Mesenchymal stem cell (in vitro differentiated cells and primary cell): ENCODE measurements at regions not wholly inside any gene's neighbourhood (a gene's known extent, or its start where the extent isn't known, plus 50 kb on each side); places are given as distances from the start of the nearest gene placed in this dataset.

ENCODE experiments used
- DNase-seq: peaks from one replicate; pipeline ENCODE4 v3.0.0-alpha.2; 2013
- H2AFZ ChIP-seq: one replicate; pipeline ENCODE4 v1.6.1; 2013; ENCODE audit warnings: low read depth, mild to moderate bottlenecking, control low read depth, inconsistent platforms, low read length, moderate library complexity
- H2AK5ac ChIP-seq: 2 replicates; pipeline ENCODE4 v1.6.1; 2013; ENCODE audit warnings: low read length, moderate library complexity, mild to moderate bottlenecking, inconsistent platforms; ENCODE audit not compliant: severe bottlenecking
- H2BK120ac ChIP-seq: one replicate; pipeline ENCODE4 v1.6.1; 2013; ENCODE audit warnings: low read depth, mild to moderate bottlenecking, inconsistent platforms, low read length, moderate library complexity
- H2BK12ac ChIP-seq, 2 experiments: one replicate each; pipeline ENCODE4 v1.6.1; 2013; ENCODE audit warnings: inconsistent platforms in 2 of 2, low read length in 2 of 2, mild to moderate bottlenecking in 2 of 2, moderate library complexity in 2 of 2, control low read depth in 1 of 2
- H2BK15ac ChIP-seq: one replicate; pipeline ENCODE4 v1.6.1; 2013; ENCODE audit warnings: mild to moderate bottlenecking, low read depth, inconsistent platforms; ENCODE audit not compliant: poor library complexity, severe bottlenecking
- H2BK5ac ChIP-seq: 2 replicates; pipeline ENCODE4 v1.6.1; 2013; ENCODE audit warnings: low read depth, mild to moderate bottlenecking, low read length, control low read depth, inconsistent platforms; ENCODE audit not compliant: poor library complexity, severe bottlenecking
- H3K14ac ChIP-seq, 2 experiments: one replicate each; pipeline ENCODE4 v1.6.1; 2013; ENCODE audit warnings: inconsistent platforms in 2 of 2, low read length in 2 of 2, control low read depth in 1 of 2, mild to moderate bottlenecking in 1 of 2, moderate library complexity in 1 of 2
- H3K18ac ChIP-seq, 2 experiments: one replicate each; pipeline ENCODE4 v1.6.1; 2013; ENCODE audit warnings: inconsistent platforms in 2 of 2, low read length in 2 of 2, control low read depth in 1 of 2, low read depth in 1 of 2, mild to moderate bottlenecking in 1 of 2
- H3K23ac ChIP-seq, 2 experiments: one replicate each; pipeline ENCODE4 v1.6.1; 2013; ENCODE audit warnings: inconsistent platforms in 2 of 2, low read length in 2 of 2, mild to moderate bottlenecking in 2 of 2, moderate library complexity in 2 of 2, control low read depth in 1 of 2
- H3K27ac ChIP-seq: 2 replicates; pipeline ENCODE4 v1.5.1; 2013; ENCODE audit warnings: mild to moderate bottlenecking, moderate library complexity, low read length, control low read depth, inconsistent platforms; ENCODE audit not compliant: poor library complexity, severe bottlenecking
- H3K27me3 ChIP-seq, 2 experiments: 2 replicates each; pipeline versions ENCODE4 v1.6.1 to v1.7.0; 2013; ENCODE audit warnings: low read length in 2 of 2, mild to moderate bottlenecking in 2 of 2, moderate library complexity in 2 of 2, control low read depth in 1 of 2, inconsistent platforms in 1 of 2; ENCODE audit not compliant: control insufficient read depth in 1 of 2, insufficient read depth in 1 of 2
- H3K36me3 ChIP-seq, 2 experiments: 2 replicates each; pipeline versions ENCODE4 v1.6.1 to v1.7.0; 2013; ENCODE audit warnings: low read length in 2 of 2, control low read depth in 1 of 2, inconsistent platforms in 1 of 2, low read depth in 1 of 2, mild to moderate bottlenecking in 1 of 2; ENCODE audit not compliant: insufficient read depth in 2 of 2, control insufficient read depth in 1 of 2
- H3K4ac ChIP-seq, 2 experiments: one replicate each; pipeline ENCODE4 v1.6.1; 2013; ENCODE audit warnings: inconsistent platforms in 2 of 2, low read length in 2 of 2, mild to moderate bottlenecking in 2 of 2, moderate library complexity in 2 of 2, control low read depth in 1 of 2, low read depth in 1 of 2
- H3K4me1 ChIP-seq: 2 replicates; pipeline ENCODE4 v1.6.1; 2013; ENCODE audit warnings: low read depth, low read length, control low read depth; ENCODE audit not compliant: control insufficient read depth, insufficient read depth
- H3K4me2 ChIP-seq: 2 replicates; pipeline ENCODE4 v1.6.1; 2013; ENCODE audit warnings: low read length, mild to moderate bottlenecking, inconsistent platforms; ENCODE audit not compliant: poor library complexity, severe bottlenecking
- H3K4me3 ChIP-seq, 2 experiments: 2 replicates each; pipeline versions ENCODE4 v1.5.1 to v1.7.0; 2013; ENCODE audit warnings: low read length in 2 of 2, mild to moderate bottlenecking in 2 of 2, control low read depth in 1 of 2, low read depth in 1 of 2; ENCODE audit not compliant: insufficient read depth in 1 of 2
- H3K79me1 ChIP-seq: replicated peaks from 2 replicates; pipeline ENCODE4 v1.6.1; 2013; ENCODE audit warnings: mild to moderate bottlenecking, control low read depth, low read length, inconsistent platforms; ENCODE audit not compliant: poor library complexity, severe bottlenecking
- H3K9ac ChIP-seq: 2 replicates; pipeline ENCODE4 v1.7.0; 2013; ENCODE audit warnings: mild to moderate bottlenecking, low read length, moderate library complexity
- H3K9me3 ChIP-seq: 2 replicates; pipeline ENCODE4 v1.7.0; 2013; ENCODE audit warnings: mild to moderate bottlenecking, low read length; ENCODE audit not compliant: control insufficient read depth
- H4K8ac ChIP-seq: one replicate; pipeline ENCODE4 v1.6.1; 2013; ENCODE audit warnings: inconsistent platforms, mild to moderate bottlenecking, low read length, moderate library complexity
- H4K91ac ChIP-seq: one replicate; pipeline ENCODE4 v1.6.1; 2013; ENCODE audit warnings: mild to moderate bottlenecking, low read length, inconsistent platforms
- WGBS: methylation state at CpG from one replicate; pipeline ENCODE4 v1.1.7; 2013; ENCODE audit warnings: mixed read lengths; 5-methylcytosine and 5-hydroxymethylcytosine counted together

DNA sequence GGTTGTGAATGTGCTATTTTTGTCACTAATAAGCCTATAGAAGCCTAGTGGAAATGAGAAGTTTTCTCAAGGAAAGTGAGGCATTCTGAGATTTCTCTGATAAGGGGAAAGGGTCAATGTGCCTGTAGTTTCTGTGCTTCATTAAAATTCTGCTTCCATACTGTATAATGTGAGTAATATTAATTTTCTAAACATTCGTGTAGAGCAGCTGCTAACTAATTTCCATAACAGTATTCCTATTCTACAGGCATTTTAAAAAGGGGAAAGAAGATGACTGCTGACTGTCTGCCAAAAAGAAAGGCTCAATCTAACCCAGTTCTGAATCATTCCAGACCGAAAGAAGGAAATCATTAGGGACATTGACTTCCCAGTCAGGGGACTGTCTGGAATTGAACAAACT, 293.3 kb upstream of the TMPO start:
- WGBS, result 87% methylated on average over 2 of the region's 2 CpGs
- no peak overlapping the region for H2BK15ac ChIP-seq
- H3K36me3 ChIP-seq, result no peaks in the 10 kb centered on the region
- H3K27me3 ChIP-seq, result peaks cover 0 to 28% of the 10 kb centered on the region in 2 experiments
- H4K91ac ChIP-seq, result no peak overlapping the region
- H3K4ac ChIP-seq, result no peak overlapping the region
- no peaks in the 10 kb centered on the region for H3K9me3 ChIP-seq
- no peak overlapping the region for H2AK5ac ChIP-seq
- H3K14ac ChIP-seq, result no peak overlapping the region
- no peak overlapping the region for H3K27ac ChIP-seq
- no peak for DNase-seq
- H2BK12ac ChIP-seq, result no peak overlapping the region
- no peak overlapping the region for H4K8ac ChIP-seq
- H3K23ac ChIP-seq, result no peak overlapping the region
- no peak overlapping the region for H3K4me2 ChIP-seq
- no peaks in the 10 kb centered on the region for H3K4me1 ChIP-seq
- H3K79me1 ChIP-seq, result no peaks in the 10 kb centered on the region
- H3K4me3 ChIP-seq, result no peak overlapping the region
- H3K18ac ChIP-seq, result no peak overlapping the region
- no peak overlapping the region for H2AFZ ChIP-seq
- no peak overlapping the region for H2BK120ac ChIP-seq
- no peak overlapping the region for H2BK5ac ChIP-seq
- no peak overlapping the region for H3K9ac ChIP-seq

DNA sequence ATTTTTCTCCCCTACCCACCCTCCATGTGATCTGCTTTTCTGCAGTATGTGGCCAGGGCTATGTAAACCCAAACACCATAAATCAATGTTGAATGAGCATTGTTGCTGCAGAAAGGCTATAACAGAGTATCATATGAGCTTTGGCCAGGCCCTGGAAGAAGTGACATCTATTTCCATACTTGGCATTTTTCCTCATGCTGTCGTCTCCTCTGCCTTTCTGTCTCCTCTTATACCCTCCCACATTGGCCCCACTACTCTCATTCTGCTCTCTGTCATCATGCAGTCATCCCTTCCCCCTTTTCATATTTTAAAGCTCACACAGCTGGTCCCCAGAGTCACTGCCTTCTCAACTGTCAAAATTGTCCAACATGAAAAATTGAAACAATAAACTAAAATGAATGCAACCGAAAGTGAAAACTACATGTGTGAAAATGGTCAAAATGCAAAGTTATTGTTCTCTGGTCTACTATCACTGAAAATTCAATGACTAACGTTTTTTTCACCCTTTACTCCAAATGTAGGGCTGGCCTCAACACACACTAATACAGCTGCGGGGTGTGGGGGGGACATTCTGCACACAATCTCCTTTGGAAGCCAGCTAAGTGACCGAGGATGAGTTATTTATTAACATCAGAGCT, 290.7 kb upstream of the TMPO start:
- H3K23ac ChIP-seq, result peak overlapping the region in 1 of 2 experiments; percentile 41
- no peak overlapping the region for H4K91ac ChIP-seq
- no peaks in the 10 kb centered on the region for H3K79me1 ChIP-seq
- H3K14ac ChIP-seq, result no peak overlapping the region
- no peak overlapping the region for H3K4me3 ChIP-seq
- WGBS, result 44% methylated on average over 4 of the region's 5 CpGs
- DNase-seq, result no peak
- peaks cover 0 to 20% of the 10 kb centered on the region in 2 experiments for H3K27me3 ChIP-seq
- H3K4me2 ChIP-seq, result no peak overlapping the region
- no peak overlapping the region for H3K9ac ChIP-seq
- no peak overlapping the region for H3K27ac ChIP-seq
- H2BK15ac ChIP-seq, result no peak overlapping the region
- no peak overlapping the region for H2BK120ac ChIP-seq
- no peaks in the 10 kb centered on the region for H3K9me3 ChIP-seq
- no peak overlapping the region for H2BK12ac ChIP-seq
- no peaks in the 10 kb centered on the region for H3K4me1 ChIP-seq
- no peak overlapping the region for H4K8ac ChIP-seq
- H2BK5ac ChIP-seq, result no peak overlapping the region
- no peak overlapping the region for H3K4ac ChIP-seq
- no peak overlapping the region for H2AK5ac ChIP-seq
- H2AFZ ChIP-seq, result no peak overlapping the region
- no peaks in the 10 kb centered on the region for H3K36me3 ChIP-seq
- H3K18ac ChIP-seq, result no peak overlapping the region

DNA sequence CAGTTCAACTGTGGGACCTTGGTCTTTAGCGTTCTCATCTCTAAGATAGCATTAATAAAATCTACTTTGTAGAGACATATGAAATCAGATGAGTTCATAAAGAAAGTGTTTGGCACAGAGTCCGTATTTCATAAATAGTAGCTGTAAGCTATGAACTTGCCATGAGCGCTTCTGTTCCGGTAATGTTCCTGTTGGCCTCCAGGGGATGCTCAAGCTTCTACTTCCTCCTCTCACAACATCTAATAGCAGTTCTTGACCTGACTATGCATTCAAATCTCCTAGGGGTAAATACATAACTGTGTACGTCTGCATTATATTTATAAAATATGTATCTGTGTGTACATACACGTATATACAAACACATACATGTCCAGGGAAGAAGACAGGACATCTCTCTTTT, 288.2 kb upstream of the TMPO start:
- no peak overlapping the region for H2BK5ac ChIP-seq
- H2BK120ac ChIP-seq, result no peak overlapping the region
- H3K4me2 ChIP-seq, result no peak overlapping the region
- no peak overlapping the region for H3K14ac ChIP-seq
- no peaks in the 10 kb centered on the region for H3K36me3 ChIP-seq
- H2AFZ ChIP-seq, result no peak overlapping the region
- no peak overlapping the region for H3K9ac ChIP-seq
- H4K91ac ChIP-seq, result no peak overlapping the region
- H2AK5ac ChIP-seq, result no peak overlapping the region
- H3K23ac ChIP-seq, result no peak overlapping the region
- no peak for DNase-seq
- peaks cover 0 to 6% of the 10 kb centered on the region in 2 experiments for H3K27me3 ChIP-seq
- H2BK15ac ChIP-seq, result no peak overlapping the region
- H3K4me1 ChIP-seq, result no peaks in the 10 kb centered on the region
- no peak overlapping the region for H3K18ac ChIP-seq
- H3K4me3 ChIP-seq, result no peak overlapping the region
- no peaks in the 10 kb centered on the region for H3K79me1 ChIP-seq
- no peak overlapping the region for H2BK12ac ChIP-seq
- H3K9me3 ChIP-seq, result no peaks in the 10 kb centered on the region
- H4K8ac ChIP-seq, result no peak overlapping the region
- no peak overlapping the region for H3K27ac ChIP-seq
- 71% methylated on average over 3 of the region's 6 CpGs for WGBS
- no peak overlapping the region for H3K4ac ChIP-seq

DNA sequence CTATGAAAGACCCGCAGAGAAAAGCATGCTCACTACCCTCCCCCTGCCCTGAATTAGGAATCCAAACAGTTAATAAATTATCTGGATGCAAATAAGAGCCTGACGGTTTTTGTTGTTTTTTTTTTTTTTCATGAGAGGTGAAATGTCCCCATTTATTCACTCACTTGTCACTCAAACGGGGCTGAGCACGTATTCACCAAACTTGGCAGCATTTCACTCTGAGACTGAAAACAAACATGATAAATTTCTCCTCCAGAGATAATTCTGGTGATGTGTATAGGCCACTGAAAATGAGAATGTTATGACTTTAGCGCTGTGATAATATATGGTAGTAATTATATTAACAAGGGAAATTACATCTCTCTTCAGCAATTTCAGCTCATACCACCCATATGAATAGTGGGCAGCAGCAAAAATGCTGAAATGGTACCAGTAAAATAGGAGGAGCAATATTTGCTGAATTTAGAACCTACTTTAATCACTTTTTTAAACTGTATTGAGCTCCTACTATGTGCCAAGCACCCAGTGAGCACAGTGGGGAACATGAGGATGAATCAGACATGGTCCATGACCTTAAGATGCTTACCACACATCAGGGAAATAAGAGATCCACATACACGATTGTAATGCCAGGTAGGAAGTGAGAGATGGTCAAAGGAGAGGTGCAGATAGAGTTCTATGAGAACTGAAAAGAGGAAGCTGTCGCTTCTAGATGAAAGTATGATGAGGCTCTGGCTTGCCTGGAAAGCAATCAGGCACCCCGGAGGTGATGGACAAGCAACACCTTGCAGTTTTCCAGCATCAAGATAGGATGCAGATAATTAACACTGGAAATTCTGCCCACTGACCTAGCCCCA, 286.5 kb upstream of the TMPO start:
- no peaks in the 10 kb centered on the region for H3K9me3 ChIP-seq
- H3K36me3 ChIP-seq, result no peaks in the 10 kb centered on the region
- H2BK12ac ChIP-seq, result no peak overlapping the region
- no peaks in the 10 kb centered on the region for H3K27me3 ChIP-seq
- no peaks in the 10 kb centered on the region for H3K79me1 ChIP-seq
- no peak overlapping the region for H4K91ac ChIP-seq
- no peak overlapping the region for H3K18ac ChIP-seq
- H3K4me1 ChIP-seq, result no peaks in the 10 kb centered on the region
- no peak overlapping the region for H4K8ac ChIP-seq
- H2AFZ ChIP-seq, result no peak overlapping the region
- H2BK15ac ChIP-seq, result no peak overlapping the region
- WGBS, result 77% methylated on average over 4 of the region's 8 CpGs
- no peak overlapping the region for H3K27ac ChIP-seq
- H3K4me3 ChIP-seq, result no peak overlapping the region
- no peak overlapping the region for H2AK5ac ChIP-seq
- H2BK120ac ChIP-seq, result no peak overlapping the region
- H2BK5ac ChIP-seq, result no peak overlapping the region
- no peak overlapping the region for H3K23ac ChIP-seq
- DNase-seq, result no peak
- no peak overlapping the region for H3K14ac ChIP-seq
- H3K9ac ChIP-seq, result no peak overlapping the region
- no peak overlapping the region for H3K4me2 ChIP-seq
- H3K4ac ChIP-seq, result no peak overlapping the region
